ENCODE measurements at regions not wholly inside any gene's neighbourhood (a gene's known extent, or its start where the extent isn't known, plus 50 kb on each side); places are given as distances from the start of the nearest gene placed in this dataset.
"Not testable (repeated sequence)": the region's sequence is repeated elsewhere in the genome, so short reads cannot be mapped to it uniquely, and the experiment has no call there.

DNA sequence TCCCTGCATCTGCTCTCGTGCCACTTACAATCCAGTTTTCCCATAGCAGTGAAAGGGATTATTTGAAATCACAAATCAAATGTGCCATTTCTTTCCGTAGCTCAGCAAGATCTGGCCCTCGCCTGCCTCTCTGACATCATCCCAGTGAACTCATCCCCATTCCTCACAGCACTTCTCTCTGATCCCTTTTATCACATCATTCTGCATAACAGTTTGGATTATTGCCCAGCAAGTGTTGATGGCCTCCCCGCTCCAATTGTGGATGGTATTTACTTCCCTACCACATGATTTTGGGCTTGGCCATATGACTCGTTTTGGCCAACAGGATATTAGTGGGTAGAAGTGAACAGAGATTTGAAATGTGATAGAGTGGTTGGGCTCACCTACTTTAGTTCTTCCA, 185.0 kb downstream of the NPIPA7 start:
- not testable (repeated sequence) for DNase-seq

DNA sequence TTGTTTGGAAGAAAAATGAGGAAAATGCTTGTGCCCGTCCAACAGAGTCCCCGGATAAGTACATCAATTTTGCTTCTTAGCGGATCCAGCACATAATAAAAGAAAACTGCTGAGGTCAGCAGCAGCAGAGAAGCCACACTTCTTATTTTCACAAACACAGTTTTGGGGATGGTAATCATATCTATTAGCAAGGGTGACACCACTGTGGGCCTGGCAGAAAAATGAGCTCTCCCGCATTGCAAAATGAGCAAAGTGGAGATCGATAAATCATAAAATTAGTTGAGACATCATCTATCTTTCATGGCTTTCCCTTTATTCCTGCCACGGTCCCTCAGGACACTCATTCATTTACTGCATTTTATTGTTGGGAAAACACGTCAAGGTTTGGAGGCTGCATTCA, 186.4 kb downstream of the NPIPA7 start:
- DNase-seq = not testable (repeated sequence)

DNA sequence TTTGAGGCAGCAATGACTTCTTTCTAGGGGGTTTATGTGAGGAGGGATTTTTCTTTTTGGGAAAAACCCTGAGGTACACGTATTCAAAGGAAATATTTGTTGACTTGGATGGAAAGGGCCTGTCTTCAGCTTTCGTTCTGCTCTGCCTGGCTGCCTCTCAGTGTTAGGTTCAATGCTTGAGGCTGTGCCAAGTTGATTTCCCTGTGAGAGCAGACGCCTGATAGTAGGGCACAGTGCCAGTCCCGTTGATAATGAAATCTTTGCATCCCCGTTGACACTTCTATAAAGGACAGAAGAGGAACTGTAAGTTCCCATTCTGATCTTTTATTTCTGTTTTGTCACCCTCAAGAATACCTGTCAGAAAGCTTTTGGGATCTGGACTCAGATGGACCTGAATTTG, 191.1 kb downstream of the NPIPA7 start:
- not testable (repeated sequence) for DNase-seq

DNA sequence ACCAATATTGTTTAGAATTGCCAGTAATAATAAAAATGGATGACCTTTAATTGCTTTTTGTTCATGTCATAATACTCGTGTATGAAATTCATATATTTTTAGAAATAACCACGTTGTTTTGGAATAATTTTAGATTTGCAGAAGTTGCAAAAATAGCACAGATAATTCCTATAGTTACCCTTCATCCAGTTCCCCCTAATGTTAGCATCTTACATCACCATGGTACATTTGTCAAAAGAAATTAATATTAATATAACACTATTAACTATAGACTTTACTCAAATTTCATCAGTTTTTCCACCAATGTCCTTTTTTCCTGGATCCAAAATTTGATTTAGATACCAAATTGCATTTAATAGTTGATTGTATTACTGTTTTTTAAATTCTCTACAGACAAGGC, 191.9 kb downstream of the NPIPA7 start:
- not testable (repeated sequence) for DNase-seq

DNA sequence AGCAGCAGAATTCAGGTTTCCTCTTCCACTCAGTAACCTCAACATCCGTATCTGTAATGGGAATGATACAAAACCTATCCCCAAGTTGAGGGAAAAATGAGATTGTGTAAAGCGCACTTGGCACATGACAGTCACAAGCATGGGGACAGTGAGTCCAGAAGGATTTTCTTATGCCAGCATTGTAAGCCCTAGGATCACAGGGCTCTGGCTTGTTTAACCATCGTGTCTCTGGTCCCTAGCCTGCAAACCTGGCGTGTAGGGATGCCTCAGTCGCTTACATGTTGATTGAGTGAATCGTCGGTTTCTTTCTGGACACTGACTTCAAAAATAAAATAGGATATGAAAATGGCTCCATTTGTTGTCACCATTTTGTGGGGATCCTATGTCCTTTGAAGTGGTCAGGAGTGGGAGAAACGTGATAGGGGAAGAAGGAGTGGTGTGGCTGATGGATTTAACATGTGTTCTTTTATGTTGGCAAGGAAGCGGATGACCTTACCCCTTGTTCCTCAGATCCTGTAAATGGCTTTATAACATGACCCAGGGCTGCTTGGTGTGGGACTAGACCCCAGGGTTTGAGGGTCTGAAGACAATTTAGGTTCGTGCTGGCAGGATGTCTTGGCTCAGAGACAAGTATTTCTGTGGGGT, 193.3 kb downstream of the NPIPA7 start:
- not testable (repeated sequence) for DNase-seq

DNA sequence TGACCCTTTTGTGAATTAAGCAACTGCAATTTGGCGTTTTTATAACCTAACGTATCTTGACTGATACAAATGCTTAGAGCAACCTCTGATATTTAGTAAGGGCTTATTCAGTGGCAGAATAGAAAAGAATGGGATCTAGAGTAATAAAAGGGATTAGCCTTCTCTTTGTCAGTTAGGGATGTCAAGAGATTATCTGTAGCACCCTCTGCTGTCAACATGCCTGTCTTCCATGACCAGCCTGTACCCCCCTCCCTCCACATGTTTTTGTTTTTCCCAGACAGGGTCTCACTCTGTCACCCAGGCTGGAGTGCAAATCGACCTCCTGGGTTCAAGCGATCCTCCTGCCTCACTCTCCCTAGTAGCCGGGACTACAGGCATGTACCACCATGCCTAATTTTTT, 198.1 kb downstream of the NPIPA7 start:
- not testable (repeated sequence) for DNase-seq

DNA sequence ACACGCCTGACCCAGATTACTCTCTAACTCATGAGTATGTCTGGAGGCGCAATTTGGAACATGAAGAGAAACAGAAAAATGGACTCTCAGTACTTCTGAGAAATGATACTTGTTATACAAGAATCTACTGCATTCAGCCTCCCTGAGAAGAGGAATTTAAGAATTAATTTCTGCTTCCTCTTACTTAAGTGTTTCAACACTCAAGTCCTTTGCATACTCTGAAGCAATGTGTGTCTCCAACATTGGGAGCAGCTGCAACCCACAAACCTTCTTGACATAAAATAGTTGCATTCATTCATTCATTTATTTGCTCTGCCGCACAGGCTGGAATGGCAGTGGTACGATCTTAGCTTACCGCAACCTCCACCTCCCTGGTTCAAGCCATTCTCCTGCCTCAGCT, 199.8 kb downstream of the NPIPA7 start:
- no peak for DNase-seq

DNA sequence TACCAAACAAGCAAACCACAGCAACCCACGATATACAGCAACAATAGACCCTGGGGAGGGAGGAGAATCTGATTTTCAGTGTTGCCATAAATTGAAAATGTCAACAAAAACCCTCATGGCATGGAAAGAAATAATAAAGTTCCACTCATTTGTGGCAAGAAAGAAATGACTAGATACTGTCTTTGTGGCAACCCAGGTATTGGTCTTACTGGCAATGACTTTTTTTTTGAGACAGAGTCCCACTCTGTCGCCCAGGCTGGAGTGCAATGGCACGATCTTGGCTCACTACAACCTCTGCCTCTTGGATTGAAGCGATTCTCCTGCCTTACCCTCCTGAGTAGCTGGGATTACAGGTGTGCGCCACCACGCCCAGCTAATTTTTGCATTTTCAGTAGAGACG, 204.0 kb downstream of the NPIPA7 start:
- DNase-seq = not testable (repeated sequence)

DNA sequence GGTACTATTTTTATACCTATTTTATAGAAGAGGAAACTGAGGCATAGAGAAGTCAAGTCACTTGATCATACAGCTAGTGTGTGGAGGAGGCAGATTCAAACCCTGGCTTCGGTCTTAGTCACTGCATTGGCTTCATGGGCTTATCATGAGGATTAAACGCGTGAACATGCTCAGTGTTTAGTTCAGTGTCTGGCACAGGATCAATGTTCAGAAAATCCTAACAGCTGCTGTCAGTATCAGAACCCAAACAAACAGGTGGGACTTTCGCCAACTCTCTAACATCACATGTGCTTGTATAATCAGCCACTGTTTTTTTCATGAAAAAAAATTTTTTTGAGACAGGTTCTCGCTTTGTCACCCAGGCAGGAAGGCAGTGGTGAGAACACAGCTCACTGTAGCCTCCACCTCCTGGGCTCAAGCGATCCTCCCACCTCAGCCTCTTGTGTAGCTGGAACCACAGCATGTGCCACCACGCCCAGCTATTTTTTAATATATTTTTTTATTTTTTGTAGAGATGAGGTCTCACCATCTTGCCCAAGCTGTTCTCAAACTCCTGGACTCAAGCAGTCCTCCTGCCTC, 207.2 kb downstream of the NPIPA7 start:
- not testable (repeated sequence) for DNase-seq

DNA sequence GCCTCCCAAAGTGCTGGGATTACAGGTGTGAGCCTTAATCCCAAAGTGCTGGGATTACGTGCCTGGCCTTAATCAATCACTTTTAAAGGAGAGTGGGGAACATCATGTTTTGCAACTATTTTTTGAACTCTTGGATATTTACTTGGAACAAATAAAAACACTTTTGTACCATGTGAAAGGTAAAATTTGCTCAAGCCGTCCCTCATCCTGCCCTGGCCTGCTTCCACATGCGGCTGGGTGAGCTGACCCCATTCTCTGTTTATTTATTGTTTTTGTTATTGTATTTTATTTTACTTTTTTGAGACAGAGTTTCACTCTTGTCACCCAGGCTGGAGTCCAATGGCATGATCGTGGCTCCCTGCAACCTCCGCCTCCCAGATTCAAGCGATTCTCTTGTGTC, 208.0 kb downstream of the NPIPA7 start:
- not testable (repeated sequence) for DNase-seq

DNA sequence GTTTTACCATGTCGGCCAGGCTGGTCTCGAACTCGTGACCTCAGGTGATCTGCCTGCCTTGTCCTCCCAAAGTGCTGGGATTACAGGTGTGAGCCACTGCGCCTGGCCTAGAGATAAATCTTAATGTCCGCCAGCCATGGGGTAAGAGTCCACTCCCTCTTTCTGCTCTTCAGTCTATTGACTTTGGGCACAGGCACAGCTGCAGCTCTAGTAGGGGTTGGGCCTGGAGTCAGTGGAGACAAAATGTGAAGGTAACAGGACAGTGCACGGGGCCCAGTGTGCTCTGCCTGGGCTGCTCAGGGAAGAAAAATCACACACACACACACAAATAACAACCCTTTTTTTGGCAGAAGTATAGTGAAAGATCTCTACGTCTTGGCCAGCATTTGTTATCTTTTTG, 209.5 kb downstream of the NPIPA7 start:
- DNase-seq = not testable (repeated sequence)

DNA sequence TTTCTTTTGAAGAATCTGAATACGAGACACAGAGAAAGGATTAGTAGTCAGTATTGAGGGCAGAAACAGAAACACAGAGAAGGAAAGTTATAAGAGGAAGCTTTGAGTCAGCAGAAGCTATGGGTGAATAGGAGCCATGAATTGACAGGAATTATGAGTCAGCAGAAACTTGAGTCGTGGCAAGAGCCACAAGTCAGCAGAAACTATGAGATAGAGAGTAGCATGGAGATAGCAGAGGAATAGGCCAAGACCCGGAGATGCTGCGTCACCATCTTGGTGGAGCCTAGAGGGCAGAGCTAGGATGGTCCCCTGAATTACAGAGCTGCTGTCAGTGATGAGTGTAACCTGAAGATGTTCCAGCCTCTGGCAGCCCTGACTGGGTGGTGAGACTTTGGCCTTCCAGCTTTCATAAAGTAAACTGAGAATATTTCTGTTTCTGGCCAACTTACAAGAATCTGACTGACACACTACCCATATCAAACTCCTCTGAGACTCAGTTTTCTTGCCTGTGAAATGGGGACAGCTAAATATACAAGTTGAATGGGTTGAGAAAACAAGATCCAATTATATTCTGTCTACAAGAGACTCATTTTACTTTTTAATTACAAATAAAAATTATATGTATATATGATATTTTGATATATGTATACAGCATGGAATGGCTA, 211.8 kb downstream of the NPIPA7 start:
- not testable (repeated sequence) for DNase-seq

DNA sequence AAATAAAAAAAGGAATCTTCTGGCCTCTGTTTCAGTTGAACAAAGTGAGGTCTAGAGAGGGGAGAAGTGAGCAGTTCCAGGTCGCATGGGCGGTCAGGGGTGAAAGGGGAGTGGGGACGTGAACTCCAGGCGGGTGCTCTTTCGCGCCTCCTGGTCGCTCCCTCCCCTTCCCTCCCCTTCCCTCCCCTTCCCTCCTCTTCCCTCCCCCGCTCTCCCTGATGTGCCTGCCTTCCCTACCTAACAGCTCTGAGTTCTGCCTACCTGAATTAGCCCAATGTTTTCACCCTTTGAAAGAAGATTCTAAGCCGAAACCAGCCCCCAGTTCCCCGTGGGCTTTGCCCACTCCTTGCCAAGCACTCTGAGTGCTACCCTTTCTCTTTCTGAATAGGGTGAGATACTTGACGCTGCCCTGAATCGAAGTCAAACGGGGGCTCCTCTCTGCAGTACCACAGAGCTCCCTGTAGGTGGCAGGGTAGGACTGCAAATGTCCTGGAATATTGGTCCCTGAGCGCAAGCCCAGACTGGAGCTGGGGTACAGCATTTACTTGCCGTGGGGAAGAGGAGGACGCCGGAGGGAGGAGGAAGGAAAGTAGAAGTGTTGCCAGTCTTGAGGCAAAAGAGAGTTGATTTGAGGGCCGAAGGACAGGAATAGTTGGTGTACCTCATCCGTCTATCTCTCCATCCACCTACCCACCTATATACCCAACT, 214.4 kb downstream of the NPIPA7 start:
- peak; percentile 45 for DNase-seq

DNA sequence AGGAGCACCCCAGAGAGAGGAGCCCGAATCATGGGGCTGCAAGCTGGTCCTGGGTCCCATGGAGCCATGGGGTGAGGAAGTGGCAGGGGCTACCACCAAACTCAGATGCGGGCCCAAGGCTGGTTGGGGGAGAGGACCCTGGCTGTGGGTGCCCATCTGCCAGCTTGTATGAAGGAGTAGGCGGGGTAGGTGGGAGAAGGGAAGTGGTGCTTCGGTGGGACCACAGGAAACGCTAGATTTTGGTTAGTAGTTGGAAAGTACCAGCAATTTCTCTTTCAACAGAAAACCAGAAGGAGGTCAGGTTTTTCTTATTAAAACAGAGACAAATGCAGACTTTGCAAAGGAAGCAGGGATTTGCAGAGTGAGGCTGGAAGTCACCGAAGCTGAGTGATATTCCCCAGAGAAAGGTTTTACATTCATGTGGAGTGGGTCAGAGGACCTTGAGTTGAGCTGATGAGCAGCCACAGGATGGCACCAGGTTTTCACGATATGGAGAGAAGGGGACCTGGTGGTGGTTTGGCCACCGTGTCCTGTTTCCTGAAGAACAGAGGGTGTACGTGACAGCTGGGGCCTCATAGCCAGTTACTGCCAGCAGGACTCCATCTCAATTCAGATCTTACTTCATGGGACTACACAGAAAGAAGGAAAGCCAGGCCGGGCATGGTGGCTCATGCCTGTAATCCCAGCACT, 216.2 kb downstream of the NPIPA7 start:
- not testable (repeated sequence) for DNase-seq

DNA sequence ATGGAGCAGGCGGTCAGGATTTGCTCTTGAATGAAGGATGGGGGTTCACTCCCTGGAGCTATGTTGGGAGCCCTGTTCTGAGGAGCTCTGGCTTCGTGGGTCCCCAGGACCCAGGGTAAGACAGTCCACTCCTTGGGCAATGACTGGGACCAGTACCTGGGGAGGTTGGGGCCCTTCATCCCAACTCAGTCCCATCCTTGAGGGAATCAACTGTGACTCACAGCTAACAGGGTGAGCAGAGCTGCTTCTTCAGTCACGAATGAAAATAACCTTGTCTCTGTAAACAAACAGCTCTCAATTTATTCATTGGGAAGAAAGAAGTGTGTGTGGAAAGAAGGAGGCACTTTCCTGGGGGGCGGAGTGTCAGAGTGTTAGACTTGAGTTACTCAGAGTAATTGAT, 222.3 kb downstream of the NPIPA7 start:
- not testable (repeated sequence) for DNase-seq

DNA sequence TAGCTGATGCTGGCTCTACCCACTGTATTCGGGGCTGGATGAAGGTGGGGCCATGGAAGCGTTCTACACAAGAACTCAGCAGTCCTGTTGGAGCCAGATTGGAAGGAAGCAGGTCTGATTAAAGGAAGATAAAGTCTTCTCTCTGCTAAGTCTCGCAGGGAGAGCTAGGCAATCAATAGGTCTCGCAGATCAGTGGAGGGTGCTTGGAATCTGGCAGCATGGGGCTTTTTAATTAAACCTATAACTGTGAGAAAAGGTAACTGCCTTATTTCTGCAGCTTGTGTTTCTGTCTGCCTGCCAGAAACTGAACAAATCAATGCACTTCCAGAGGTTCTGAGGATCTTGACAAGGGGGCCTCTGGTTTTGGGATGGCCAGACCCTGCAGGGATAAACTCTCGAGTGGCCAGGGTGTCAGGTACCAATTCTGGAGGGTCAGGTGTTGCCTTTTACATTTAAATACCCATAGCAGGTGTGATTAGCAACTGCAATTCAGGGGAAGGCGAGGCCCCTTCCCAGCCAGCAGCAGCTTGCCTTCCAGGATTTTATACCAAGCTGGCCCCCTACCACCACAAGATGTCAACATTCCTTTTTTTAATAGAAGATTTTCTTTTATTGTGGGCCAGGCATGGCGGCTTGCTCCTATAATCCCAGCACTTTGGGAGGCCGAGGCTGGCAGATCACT, 228.6 kb downstream of the NPIPA7 start:
- DNase-seq = not testable (repeated sequence)

DNA sequence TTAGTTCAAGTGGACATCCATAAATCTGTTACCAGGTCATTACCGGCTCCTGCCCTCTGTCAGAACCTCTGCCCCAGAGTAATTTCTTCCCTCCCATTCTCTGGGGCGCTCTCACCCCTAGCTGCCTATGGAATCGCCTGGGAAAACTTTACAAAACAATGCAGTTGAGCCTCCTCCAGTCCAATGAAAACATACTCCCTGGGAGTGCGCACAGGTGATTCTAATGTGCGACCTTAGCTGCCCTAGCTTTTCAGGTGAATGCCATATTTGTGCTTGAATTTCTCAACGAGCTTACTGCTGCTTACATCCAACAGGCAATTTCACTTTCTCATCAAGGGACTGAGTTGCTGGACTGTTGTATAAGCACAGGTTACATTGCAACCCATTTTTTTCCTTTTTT, 230.7 kb downstream of the NPIPA7 start:
- not testable (repeated sequence) for DNase-seq

DNA sequence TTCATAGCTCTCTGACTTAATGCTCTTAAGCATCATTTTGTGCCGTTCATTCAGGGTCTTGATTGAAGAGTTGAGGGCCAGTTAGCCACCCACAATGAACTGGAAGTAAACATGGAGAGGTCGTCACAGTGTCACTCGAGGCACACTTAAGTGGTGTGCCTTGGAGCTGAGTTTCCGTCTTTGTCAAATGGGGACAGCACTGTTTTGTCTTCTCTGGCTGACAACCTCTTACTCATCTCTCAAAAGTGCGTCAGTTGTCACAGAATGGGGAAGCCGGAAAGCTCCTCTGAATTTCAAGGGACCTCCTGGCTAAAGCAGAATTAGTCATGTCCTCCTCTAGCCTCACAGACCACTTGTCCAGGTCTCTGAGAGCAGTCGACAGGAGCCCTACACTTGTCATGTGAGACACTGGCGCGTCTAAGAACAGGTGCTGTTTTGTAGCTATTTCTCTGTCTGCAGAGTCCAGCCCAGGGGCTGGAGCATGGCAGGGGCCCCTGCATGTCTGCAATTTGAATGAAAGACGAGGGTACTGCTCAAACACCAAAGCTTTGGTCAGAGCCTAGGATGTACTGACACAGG, 231.5 kb downstream of the NPIPA7 start:
- not testable (repeated sequence) for DNase-seq

DNA sequence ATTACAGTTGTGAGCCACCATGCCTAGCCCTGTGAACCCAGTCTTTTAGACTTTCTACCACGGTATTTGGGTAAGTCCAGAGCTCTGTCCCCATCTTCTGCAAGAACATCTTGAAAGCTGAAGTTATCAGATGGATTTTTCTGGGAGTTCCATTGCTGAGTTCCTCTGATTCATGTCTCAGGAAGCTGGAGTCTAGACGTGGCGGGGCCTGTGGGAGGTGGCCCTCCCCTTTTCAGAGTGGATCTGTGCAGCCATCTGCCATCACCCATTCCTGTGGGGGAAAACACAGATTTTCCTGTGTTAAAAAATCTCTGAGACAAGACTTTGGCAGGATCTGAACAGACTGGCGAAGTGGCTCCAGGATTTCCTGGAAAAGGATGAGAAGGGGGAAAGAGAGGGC, 234.3 kb downstream of the NPIPA7 start:
- not testable (repeated sequence) for DNase-seq

DNA sequence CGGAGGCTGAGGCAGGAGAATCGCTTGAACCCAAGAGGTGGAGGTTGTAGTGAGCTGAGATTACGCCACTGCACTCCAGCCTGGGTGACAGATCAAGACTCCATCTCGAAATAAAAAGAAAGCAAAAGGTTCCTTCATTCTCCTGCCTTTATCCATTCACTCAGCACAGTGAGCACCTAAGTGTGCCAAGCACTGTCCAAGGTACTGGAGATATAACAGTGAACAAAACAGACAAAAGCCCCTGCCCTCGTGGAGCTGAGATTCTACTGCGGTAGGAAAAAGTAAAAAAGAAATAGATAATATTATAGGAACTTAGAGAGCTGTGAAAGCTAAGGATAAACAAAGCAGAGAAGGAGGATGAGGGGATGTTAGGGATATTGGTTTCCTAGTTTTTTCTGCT, 235.5 kb downstream of the NPIPA7 start:
- not testable (repeated sequence) for DNase-seq

DNA sequence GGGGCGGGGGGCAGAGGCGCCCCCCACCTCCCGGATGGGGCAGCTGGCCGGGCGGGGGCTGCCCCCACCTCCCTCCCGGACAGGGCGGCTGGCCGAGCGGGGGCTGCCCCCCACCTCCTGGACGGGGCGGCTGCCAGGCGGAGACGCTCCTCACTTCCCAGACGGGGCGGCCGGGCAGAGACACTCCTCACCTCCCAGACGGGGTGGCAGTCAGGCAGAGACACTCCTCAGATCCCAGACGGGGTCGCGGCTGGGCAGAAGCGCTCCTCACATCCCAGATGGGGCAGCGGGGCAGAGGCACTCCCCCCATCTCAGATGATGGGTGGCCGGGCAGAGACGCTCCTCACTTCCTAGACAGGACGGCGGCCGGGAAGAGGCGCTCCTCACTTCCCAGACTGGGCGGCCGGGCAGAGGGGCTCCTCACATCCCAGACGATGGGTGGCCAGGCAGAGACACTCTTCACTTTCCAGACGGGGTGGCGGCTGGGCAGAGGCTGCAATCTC, 240.1 kb downstream of the NPIPA7 start:
- not testable (repeated sequence) for DNase-seq

DNA sequence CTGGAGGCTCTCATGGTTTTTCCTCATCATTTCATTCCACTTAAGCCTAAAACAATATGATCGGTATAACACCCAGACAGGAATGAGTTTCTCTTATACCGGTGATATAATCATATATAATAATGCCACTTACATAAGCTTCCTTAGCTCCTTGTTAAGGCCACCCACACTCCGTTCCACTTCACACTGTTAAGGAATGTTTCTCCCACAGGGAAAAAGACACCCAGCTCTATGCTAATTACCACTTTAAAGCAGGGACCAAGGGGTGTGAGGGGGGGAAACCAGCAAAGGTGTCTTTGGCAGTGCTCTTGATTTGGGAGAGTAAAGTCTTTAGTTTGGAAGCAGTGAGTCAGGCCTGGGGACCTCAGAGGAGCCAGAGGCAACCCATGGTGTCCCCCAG, 245.4 kb downstream of the NPIPA7 start:
- not testable (repeated sequence) for DNase-seq

Data from CD4-positive, alpha-beta T cell treated with Interleukin-21 for 1 hour (primary cell).